WTC11 (cell line): ENCODE measurements at regions not wholly inside any gene's neighbourhood (a gene's known extent, or its start where the extent isn't known, plus 50 kb on each side); places are given as distances from the start of the nearest gene placed in this dataset.

Experiments used
- ATAC-seq: fragments of 200-7000 bp; cut with Tn5 transposase; 2 replicates; pipeline ENCODE4 v1.10.0; 2021; ENCODE audit warnings: mild to moderate bottlenecking, moderate library complexity
- CTCF ChIA-PET: fragments of 300-600 bp; sonication (Branson Sonifier 250); formaldehyde crosslinking; loops from one replicate; lab custom pipeline; 2021; ENCODE audit warnings: antibody characterized with exemption; lab: Charles Lee
- POLR2A ChIA-PET: fragments of 350-600 bp; sonication (Branson Sonifier 250); formaldehyde crosslinking; loops from one replicate; lab custom pipeline; 2021; ENCODE audit warnings: antibody characterized with exemption; lab: Charles Lee
- DNase-seq: peaks from one replicate; pipeline ENCODE4 v3.0.0; 2021; ENCODE audit warnings: low spot score
- H3K27ac Mint-ChIP-seq: 2 replicates; pipeline ENCODE4 v1.8.0; 2021; ENCODE audit warnings: mixed read lengths
- H3K27me3 Mint-ChIP-seq: 2 replicates; pipeline ENCODE4 v1.8.0; 2021; ENCODE audit warnings: low read depth, mild to moderate bottlenecking, moderate library complexity, mixed read lengths
- H3K36me3 Mint-ChIP-seq: 2 replicates; pipeline ENCODE4 v1.8.0; 2021; ENCODE audit warnings: mixed read lengths
- H3K4me1 Mint-ChIP-seq: 2 replicates; pipeline ENCODE4 v1.8.0; 2022; ENCODE audit warnings: mixed read lengths
- H3K4me3 Mint-ChIP-seq: 2 replicates; pipeline ENCODE4 v1.8.0; 2021; ENCODE audit warnings: mild to moderate bottlenecking, moderate library complexity, mixed read lengths
- H3K9me3 Mint-ChIP-seq: 2 replicates; pipeline ENCODE4 v1.8.0; 2021; ENCODE audit warnings: mixed read lengths
- CBFB ChIP-seq: sonication (generic); formaldehyde crosslinking; IDR thresholded peaks from 2 replicates; pipeline ENCODE4 v1.8.1; 2022; ENCODE audit warnings: mild to moderate bottlenecking, low read depth, missing genetic modification reagents
- CREB1 ChIP-seq: sonication (generic); formaldehyde crosslinking; IDR thresholded peaks from 2 replicates; pipeline ENCODE4 v1.8.0; 2023; ENCODE audit warnings: mild to moderate bottlenecking, missing genetic modification reagents
- ELF4 ChIP-seq: sonication (generic); formaldehyde crosslinking; IDR thresholded peaks from 2 replicates; pipeline ENCODE4 v1.8.1; 2022; ENCODE audit warnings: low read depth, mild to moderate bottlenecking, moderate library complexity, missing genetic modification reagents
- MXD4 ChIP-seq: fragments of 250-450 bp; sonication (Bioruptor Pico); IDR thresholded peaks from 2 replicates; pipeline ENCODE4 v1.8.0; 2021; ENCODE audit warnings: mild to moderate bottlenecking, moderate library complexity, borderline replicate concordance
- NFYB ChIP-seq: sonication (generic); formaldehyde crosslinking; conservative IDR thresholded peaks from 2 replicates; pipeline ENCODE4 v1.8.0; 2022; ENCODE audit warnings: low read depth, missing genetic modification reagents
- TEAD1 ChIP-seq: sonication (generic); formaldehyde crosslinking; IDR thresholded peaks from 2 replicates; pipeline ENCODE4 v1.8.0; 2022; ENCODE audit warnings: mild to moderate bottlenecking, missing genetic modification reagents
- TEAD4 ChIP-seq: sonication (generic); formaldehyde crosslinking; IDR thresholded peaks from 2 replicates; pipeline ENCODE4 v1.8.0; 2022; ENCODE audit warnings: mild to moderate bottlenecking, missing genetic modification reagents
- TP53 ChIP-seq: sonication (generic); formaldehyde crosslinking; IDR thresholded peaks from 2 replicates; pipeline ENCODE4 v1.8.1; 2023; ENCODE audit warnings: mild to moderate bottlenecking, missing genetic modification reagents
- ZNF263 ChIP-seq: sonication (generic); formaldehyde crosslinking; IDR thresholded peaks from 2 replicates; pipeline ENCODE4 v1.8.1; 2022; ENCODE audit warnings: low read depth, mild to moderate bottlenecking, moderate library complexity, missing genetic modification reagents
- ZNF416 ChIP-seq: fragments of 250-450 bp; sonication (Bioruptor Pico); IDR thresholded peaks from 2 replicates; pipeline ENCODE4 v1.9.0; 2021; ENCODE audit warnings: mild to moderate bottlenecking, inconsistent platforms
- TF ChIP-seq, protein P1 (sequence below): fragments of 250-450 bp; sonication (Bioruptor Pico); IDR thresholded peaks from 2 replicates; pipeline ENCODE4 v1.9.0; 2021; ENCODE audit warnings: mild to moderate bottlenecking
- TF ChIP-seq, protein P2 (sequence below): sonication (generic); formaldehyde crosslinking; IDR thresholded peaks from 2 replicates; pipeline ENCODE4 v1.8.0; 2022; ENCODE audit warnings: mild to moderate bottlenecking, missing genetic modification reagents
- TF ChIP-seq, protein P3 (sequence below): fragments of 250-450 bp; sonication (Bioruptor Pico); IDR thresholded peaks from 2 replicates; pipeline ENCODE4 v1.9.0; 2021; ENCODE audit warnings: moderate library complexity, mild to moderate bottlenecking, inconsistent platforms, borderline replicate concordance
- TF ChIP-seq, protein P4 (sequence below): sonication (generic); formaldehyde crosslinking; IDR thresholded peaks from 2 replicates; pipeline ENCODE4 v1.8.1; 2023; ENCODE audit warnings: mild to moderate bottlenecking, missing genetic modification reagents, moderate library complexity
- TF ChIP-seq, protein P5 (sequence below): sonication (generic); formaldehyde crosslinking; IDR thresholded peaks from 2 replicates; pipeline ENCODE4 v1.8.1; 2023; ENCODE audit warnings: mild to moderate bottlenecking, missing genetic modification reagents
- TF ChIP-seq, protein P6 (sequence below): sonication (generic); formaldehyde crosslinking; IDR thresholded peaks from 2 replicates; pipeline ENCODE4 v1.8.1; 2022; ENCODE audit warnings: mild to moderate bottlenecking, missing genetic modification reagents, moderate library complexity, borderline replicate concordance
- TF ChIP-seq, protein P7 (sequence below): sonication (generic); formaldehyde crosslinking; IDR thresholded peaks from 2 replicates; pipeline ENCODE4 v1.8.0; 2023; ENCODE audit warnings: missing genetic modification reagents
- TF ChIP-seq, protein P8 (sequence below): sonication (generic); formaldehyde crosslinking; IDR thresholded peaks from 2 replicates; pipeline ENCODE4 v1.8.0; 2022; ENCODE audit warnings: mild to moderate bottlenecking, missing genetic modification reagents

DNA sequence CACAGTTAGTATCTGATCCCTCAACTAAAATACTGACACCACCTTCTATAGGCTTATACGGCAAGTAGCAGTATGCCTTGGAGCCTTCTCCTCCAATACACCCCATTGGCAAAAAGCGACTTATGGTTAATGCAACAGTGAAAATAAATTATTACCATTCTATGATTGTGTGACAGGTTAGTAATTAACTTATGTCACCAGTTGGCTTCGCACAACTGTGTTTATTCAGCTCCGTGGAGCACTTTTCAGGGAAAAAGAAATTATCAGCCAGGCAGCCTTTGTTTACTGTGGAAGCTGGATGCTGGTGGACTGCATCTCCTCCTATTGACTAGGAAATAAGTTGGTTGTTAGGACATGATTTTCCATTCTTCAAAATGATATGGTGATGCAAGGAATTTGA lies 833.8 kb upstream of the RBFOX1 start:
- no peaks in the 10 kb centered on the region for H3K4me1 Mint-ChIP-seq
- H3K9me3 Mint-ChIP-seq = peaks cover 82% of the 10 kb centered on the region
- no peak overlapping the region for H3K27ac Mint-ChIP-seq
- ChIA-PET POLR2A (no interaction called here), CTCF (no interaction called here)
- H3K27me3 Mint-ChIP-seq = peaks cover 5% of the 10 kb centered on the region; the same call in 1 of the 2 replicates
- H3K36me3 Mint-ChIP-seq = peaks cover 65% of the 10 kb centered on the region
- ATAC-seq = no peak
- no peak overlapping the region for H3K4me3 Mint-ChIP-seq
- DNase-seq = no peak
- TF ChIP-seq, protein P1, sequence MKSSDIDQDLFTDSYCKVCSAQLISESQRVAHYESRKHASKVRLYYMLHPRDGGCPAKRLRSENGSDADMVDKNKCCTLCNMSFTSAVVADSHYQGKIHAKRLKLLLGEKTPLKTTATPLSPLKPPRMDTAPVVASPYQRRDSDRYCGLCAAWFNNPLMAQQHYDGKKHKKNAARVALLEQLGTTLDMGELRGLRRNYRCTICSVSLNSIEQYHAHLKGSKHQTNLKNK = no peak
- TF ChIP-seq, protein P2, sequence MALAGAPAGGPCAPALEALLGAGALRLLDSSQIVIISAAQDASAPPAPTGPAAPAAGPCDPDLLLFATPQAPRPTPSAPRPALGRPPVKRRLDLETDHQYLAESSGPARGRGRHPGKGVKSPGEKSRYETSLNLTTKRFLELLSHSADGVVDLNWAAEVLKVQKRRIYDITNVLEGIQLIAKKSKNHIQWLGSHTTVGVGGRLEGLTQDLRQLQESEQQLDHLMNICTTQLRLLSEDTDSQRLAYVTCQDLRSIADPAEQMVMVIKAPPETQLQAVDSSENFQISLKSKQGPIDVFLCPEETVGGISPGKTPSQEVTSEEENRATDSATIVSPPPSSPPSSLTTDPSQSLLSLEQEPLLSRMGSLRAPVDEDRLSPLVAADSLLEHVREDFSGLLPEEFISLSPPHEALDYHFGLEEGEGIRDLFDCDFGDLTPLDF (CRISPR knock-in tag) = no peak
- TF ChIP-seq ELF4 (CRISPR knock-in tag) = no peak
- no peak for TF ChIP-seq ZNF263 (CRISPR knock-in tag)
- TF ChIP-seq TEAD1 (CRISPR knock-in tag) = no peak
- TF ChIP-seq, protein P3, sequence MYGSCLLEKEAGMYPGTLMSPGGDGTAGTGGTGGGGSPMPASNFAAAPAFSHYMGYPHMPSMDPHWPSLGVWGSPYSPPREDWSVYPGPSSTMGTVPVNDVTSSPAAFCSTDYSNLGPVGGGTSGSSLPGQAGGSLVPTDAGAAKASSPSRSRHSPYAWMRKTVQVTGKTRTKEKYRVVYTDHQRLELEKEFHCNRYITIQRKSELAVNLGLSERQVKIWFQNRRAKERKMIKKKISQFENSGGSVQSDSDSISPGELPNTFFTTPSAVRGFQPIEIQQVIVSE (CRISPR knock-in tag) = no peak
- TF ChIP-seq, protein P4, sequence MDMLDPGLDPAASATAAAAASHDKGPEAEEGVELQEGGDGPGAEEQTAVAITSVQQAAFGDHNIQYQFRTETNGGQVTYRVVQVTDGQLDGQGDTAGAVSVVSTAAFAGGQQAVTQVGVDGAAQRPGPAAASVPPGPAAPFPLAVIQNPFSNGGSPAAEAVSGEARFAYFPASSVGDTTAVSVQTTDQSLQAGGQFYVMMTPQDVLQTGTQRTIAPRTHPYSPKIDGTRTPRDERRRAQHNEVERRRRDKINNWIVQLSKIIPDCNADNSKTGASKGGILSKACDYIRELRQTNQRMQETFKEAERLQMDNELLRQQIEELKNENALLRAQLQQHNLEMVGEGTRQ = no peak
- no peak for TF ChIP-seq NFYB (CRISPR knock-in tag)
- no peak for TF ChIP-seq CREB1 (CRISPR knock-in tag)
- no peak for TF ChIP-seq TEAD4
- TF ChIP-seq CBFB (CRISPR knock-in tag) = no peak

DNA sequence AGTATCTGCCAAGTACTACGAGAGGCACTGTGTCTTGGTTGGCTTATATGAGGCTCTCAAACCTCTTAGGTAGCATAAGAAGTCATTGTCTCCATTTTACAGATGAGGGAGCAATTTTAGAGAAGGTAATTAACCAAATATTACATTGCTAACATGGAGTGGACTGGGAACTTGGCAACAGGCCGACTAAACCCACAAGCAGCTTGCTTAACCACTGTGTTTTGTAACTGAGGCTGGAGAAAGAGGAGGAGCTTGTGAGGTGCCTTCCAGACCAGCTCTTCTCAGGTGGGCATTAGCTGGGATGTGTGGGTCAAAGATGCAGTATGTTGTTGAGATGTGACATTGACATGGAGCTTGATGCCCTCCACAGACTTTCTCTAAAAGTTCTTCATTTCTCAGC lies 835.6 kb upstream of the RBFOX1 start:
- peaks cover 66% of the 10 kb centered on the region for H3K36me3 Mint-ChIP-seq
- peaks cover 74% of the 10 kb centered on the region for H3K9me3 Mint-ChIP-seq

DNA sequence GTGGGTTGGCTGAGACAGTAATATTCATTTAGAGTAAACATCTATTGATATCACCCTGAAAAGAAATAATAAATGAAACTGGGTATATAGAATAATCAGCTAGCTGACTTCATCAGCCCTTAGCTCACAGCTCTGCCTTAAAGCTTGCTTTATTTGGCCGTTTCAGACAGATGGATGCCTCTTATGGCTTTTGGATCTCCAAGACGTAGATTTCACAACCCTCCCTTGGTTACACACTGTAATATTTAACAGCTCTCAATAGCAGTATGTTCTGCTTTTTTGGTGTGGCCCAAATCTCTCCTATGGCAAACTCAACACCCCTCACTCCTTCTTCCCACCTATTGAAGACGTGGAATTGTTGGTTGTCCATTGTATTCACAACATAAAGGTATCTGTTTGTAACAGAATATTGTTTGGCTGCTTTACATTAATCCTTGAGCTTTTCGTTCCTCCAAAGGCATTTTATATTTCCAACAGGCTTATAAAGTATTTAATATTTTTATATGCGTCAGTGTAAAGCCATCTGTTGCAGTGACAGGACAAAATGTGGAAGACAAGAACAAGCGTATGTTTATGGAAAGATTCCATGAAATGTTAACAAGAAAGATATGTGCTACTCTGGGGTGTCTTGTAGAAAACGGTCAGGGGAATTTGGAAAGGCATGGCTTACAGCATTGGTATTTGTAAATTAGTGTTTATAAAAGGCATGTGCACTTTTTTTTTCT lies 837.0 kb upstream of the RBFOX1 start:
- peaks cover 7% of the 10 kb centered on the region; the same call in 1 of the 2 replicates for H3K27me3 Mint-ChIP-seq
- no peak overlapping the region for H3K27ac Mint-ChIP-seq
- DNase-seq (no peak), ATAC-seq (no peak)
- peaks cover 61% of the 10 kb centered on the region for H3K36me3 Mint-ChIP-seq
- no peak overlapping the region for H3K4me3 Mint-ChIP-seq
- POLR2A ChIA-PET = interaction anchor here (0.7 kb wide), 1 partner anchor 56 kb away, joined by 3 read pairs; no protein-coding TSS in a partner anchor
- TF ChIP-seq ZNF416 (CRISPR knock-in tag) (no peak), ZNF263 (CRISPR knock-in tag) (no peak), MXD4 (CRISPR knock-in tag) (no peak)
- TF ChIP-seq, protein P5, sequence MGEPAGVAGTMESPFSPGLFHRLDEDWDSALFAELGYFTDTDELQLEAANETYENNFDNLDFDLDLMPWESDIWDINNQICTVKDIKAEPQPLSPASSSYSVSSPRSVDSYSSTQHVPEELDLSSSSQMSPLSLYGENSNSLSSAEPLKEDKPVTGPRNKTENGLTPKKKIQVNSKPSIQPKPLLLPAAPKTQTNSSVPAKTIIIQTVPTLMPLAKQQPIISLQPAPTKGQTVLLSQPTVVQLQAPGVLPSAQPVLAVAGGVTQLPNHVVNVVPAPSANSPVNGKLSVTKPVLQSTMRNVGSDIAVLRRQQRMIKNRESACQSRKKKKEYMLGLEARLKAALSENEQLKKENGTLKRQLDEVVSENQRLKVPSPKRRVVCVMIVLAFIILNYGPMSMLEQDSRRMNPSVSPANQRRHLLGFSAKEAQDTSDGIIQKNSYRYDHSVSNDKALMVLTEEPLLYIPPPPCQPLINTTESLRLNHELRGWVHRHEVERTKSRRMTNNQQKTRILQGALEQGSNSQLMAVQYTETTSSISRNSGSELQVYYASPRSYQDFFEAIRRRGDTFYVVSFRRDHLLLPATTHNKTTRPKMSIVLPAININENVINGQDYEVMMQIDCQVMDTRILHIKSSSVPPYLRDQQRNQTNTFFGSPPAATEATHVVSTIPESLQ (CRISPR knock-in tag) = no peak
- TF ChIP-seq, protein P6, sequence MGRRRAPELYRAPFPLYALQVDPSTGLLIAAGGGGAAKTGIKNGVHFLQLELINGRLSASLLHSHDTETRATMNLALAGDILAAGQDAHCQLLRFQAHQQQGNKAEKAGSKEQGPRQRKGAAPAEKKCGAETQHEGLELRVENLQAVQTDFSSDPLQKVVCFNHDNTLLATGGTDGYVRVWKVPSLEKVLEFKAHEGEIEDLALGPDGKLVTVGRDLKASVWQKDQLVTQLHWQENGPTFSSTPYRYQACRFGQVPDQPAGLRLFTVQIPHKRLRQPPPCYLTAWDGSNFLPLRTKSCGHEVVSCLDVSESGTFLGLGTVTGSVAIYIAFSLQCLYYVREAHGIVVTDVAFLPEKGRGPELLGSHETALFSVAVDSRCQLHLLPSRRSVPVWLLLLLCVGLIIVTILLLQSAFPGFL (CRISPR knock-in tag) = no peak
- TF ChIP-seq, protein P7, sequence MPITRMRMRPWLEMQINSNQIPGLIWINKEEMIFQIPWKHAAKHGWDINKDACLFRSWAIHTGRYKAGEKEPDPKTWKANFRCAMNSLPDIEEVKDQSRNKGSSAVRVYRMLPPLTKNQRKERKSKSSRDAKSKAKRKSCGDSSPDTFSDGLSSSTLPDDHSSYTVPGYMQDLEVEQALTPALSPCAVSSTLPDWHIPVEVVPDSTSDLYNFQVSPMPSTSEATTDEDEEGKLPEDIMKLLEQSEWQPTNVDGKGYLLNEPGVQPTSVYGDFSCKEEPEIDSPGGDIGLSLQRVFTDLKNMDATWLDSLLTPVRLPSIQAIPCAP (CRISPR knock-in tag) = no peak
- CTCF ChIA-PET = no interaction called here
- H3K4me1 Mint-ChIP-seq = no peaks in the 10 kb centered on the region
- H3K9me3 Mint-ChIP-seq = peaks cover 75% of the 10 kb centered on the region

More for the DNA sequence above, 835.6 kb upstream of the RBFOX1 start:
- Mint-ChIP-seq H3K27ac (no peak overlapping the region), H3K27me3 (peaks cover 5% of the 10 kb centered on the region; the same call in 1 of the 2 replicates), H3K4me3 (no peak overlapping the region), H3K4me1 (no peaks in the 10 kb centered on the region)
- ChIA-PET CTCF (no interaction called here), POLR2A (no interaction called here)
- ATAC-seq (no peak), DNase-seq (no peak)
- TF ChIP-seq, protein P8, sequence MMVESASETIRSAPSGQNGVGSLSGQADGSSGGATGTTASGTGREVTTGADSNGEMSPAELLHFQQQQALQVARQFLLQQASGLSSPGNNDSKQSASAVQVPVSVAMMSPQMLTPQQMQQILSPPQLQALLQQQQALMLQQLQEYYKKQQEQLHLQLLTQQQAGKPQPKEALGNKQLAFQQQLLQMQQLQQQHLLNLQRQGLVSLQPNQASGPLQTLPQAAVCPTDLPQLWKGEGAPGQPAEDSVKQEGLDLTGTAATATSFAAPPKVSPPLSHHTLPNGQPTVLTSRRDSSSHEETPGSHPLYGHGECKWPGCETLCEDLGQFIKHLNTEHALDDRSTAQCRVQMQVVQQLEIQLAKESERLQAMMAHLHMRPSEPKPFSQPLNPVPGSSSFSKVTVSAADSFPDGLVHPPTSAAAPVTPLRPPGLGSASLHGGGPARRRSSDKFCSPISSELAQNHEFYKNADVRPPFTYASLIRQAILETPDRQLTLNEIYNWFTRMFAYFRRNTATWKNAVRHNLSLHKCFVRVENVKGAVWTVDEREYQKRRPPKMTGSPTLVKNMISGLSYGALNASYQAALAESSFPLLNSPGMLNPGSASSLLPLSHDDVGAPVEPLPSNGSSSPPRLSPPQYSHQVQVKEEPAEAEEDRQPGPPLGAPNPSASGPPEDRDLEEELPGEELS = no peak
- TF ChIP-seq NFYB (CRISPR knock-in tag) = no peak
- TF ChIP-seq TP53 (CRISPR knock-in tag) = no peak
- TF ChIP-seq, protein P3 (CRISPR knock-in tag) = no peak
